Kidney (tissue), 13 donors: ENCODE measurements at regions not wholly inside any gene's neighbourhood (a gene's known extent, or its start where the extent isn't known, plus 50 kb on each side); places are given as distances from the start of the nearest gene placed in this dataset.

Experiments
- DNase-seq, 5 donors: peaks; one replicate each; pipeline ENCODE4 v3.0.0-alpha.2; 2013 to 2020
- FAIRE-seq: peaks from 2 replicates; lab custom pipeline; 2012; peaks lifted over from hg19 to GRCh38; lab: Jason Lieb, UNC
- H3K27ac ChIP-seq, 2 donors: one replicate each; pipeline ENCODE4 v1.7.0; 2013; ENCODE audit warnings: low read depth in 2 of 2, low read length in 2 of 2, inconsistent platforms in 1 of 2
- H3K27me3 ChIP-seq: one replicate; pipeline ENCODE4 v1.7.1; 2013; ENCODE audit warnings: low read length, inconsistent platforms; ENCODE audit not compliant: control insufficient read depth, insufficient read depth
- H3K36me3 ChIP-seq, 3 donors: one replicate each; pipeline versions ENCODE4 v1.7.0 to v1.7.1; 2013; ENCODE audit warnings: low read length in 3 of 3, control low read depth in 1 of 3, inconsistent platforms in 1 of 3; ENCODE audit not compliant: insufficient read depth in 3 of 3, control insufficient read depth in 2 of 3
- H3K4me1 ChIP-seq, 3 donors: one replicate each; pipeline versions ENCODE4 v1.7.0 to v1.7.1; 2013; ENCODE audit warnings: low read length in 3 of 3, inconsistent platforms in 1 of 3, low read depth in 1 of 3; ENCODE audit not compliant: control insufficient read depth in 2 of 3, insufficient read depth in 2 of 3
- H3K4me3 ChIP-seq, 3 donors: one replicate each; pipeline versions ENCODE4 v1.7.0 to v1.8.1; 2013; ENCODE audit warnings: low read length in 3 of 3, control low read depth in 1 of 3, inconsistent platforms in 1 of 3
- H3K9ac ChIP-seq, 3 donors: one replicate each; pipeline versions ENCODE4 v1.7.0 to v1.7.1; 2013; ENCODE audit warnings: low read length in 3 of 3, control low read depth in 1 of 3, inconsistent platforms in 1 of 3
- H3K9me3 ChIP-seq, 3 donors: one replicate each; pipeline versions ENCODE4 v1.7.0 to v1.7.1; 2013; ENCODE audit warnings: low read length in 3 of 3, control low read depth in 1 of 3, inconsistent platforms in 1 of 3; ENCODE audit not compliant: control insufficient read depth in 2 of 3, insufficient read depth in 1 of 3
- CTCF ChIP-seq: IDR thresholded peaks from 3 replicates; pipeline ENCODE4 v1.5.1; 2012; ENCODE audit warnings: mild to moderate bottlenecking, moderate library complexity, borderline replicate concordance; ENCODE audit not compliant: insufficient read depth; ENCODE audit errors: extremely low read depth
- intact Hi-C: fragments of 100-400 bp; cut with DNase I; formaldehyde crosslinking; loops from one replicate; pipeline ENCODE4 v1.11.1; 2022
- donor health status: control.
- donor health status: control.
- donor health status: control.
- donor health status: control.
- donor health status: control.
- donor health status: DM: yes; HTN: yes; CAD: no.
- donor health status: Normal renal cell carcinoma (clear cell type).

DNA sequence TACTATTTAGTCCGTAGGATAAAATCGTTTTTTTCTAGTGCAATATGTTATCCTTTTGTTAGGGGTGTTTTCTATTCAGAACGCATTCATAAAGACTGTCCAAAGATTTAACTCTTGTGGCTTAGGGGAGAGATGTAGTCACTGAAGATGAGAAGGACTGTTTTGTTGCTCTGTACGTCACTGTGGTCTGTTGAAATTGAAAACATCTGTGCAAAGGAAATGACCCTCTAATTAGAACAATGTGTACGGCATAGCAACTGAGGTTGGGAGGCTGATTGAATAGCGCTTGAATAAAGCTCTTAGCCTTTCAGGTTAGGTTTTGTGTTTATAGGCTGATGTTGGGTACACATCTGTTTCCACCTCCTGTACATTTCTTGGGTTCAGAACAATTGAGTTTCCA lies 453.4 kb upstream of the AKR1E2 start:
- Histone ChIP-seq H3K9ac (no peak overlapping the region), H3K27ac (no peak overlapping the region), H3K9me3 (no peaks in the 10 kb centered on the region), H3K36me3 (no peaks in the 10 kb centered on the region), H3K4me1 (no peaks in the 10 kb centered on the region), H3K4me3 (no peak overlapping the region), H3K27me3 (no peaks in the 10 kb centered on the region)
- intact Hi-C loops, result no loop called here
- no peak for FAIRE-seq
- no peak for TF ChIP-seq CTCF
- DNase-seq, result peak in 2 of 5 donors; percentile 69 to 86

DNA sequence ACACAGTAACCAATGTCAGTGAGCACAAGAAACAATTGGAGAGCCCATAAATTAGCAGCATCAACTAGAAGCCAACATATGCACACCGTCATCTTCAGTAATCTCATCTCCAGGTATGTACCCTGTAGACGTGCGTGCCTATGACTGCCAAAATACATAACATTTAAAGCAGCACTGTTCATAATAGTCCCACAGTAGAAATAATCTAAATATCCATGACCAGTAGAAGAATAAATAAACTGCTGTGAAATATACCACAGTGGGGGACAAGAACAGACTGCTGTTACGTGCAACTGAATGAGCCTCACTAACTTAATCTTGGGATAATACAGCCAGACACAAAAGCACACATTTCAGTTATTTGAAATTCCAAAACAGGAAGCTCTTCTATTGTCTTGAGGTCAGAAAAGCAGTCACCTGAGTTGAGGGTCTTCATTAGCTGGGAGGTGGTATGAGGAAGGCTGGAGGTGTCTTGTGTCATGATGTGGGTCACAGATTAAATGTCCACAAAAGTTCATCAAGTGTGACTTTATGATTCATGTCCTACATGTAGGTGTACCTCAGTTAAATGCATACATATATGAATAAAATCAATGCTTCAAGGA lies 454.2 kb upstream of the AKR1E2 start:
- H3K27me3 ChIP-seq, result no peaks in the 10 kb centered on the region
- no peak overlapping the region for H3K9ac ChIP-seq
- H3K27ac ChIP-seq, result no peak overlapping the region
- FAIRE-seq (no peak), DNase-seq (no peak)
- TF ChIP-seq CTCF, result no peak
- H3K9me3 ChIP-seq, result no peaks in the 10 kb centered on the region
- intact Hi-C loops, result no loop called here
- H3K4me1 ChIP-seq, result no peaks in the 10 kb centered on the region
- H3K36me3 ChIP-seq, result no peaks in the 10 kb centered on the region
- H3K4me3 ChIP-seq, result no peak overlapping the region

DNA sequence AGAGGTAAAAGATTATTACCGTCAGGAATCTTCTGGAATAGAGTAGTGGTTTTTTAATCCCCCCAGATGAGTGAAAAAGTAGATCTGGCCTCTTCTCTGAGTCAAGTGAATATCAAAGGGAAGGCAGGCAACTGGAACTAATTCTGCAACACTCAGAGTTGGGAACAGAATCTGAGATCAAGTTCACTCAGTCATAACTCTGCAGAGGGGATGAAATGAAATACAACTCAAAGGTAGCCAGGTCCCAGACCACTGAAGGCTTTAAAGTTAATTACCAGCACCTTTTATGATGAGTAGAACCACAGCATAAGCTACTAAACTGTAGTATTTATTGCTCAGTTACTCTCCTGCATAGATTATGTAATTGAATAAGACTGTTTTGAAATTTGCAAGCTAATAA lies 455.6 kb upstream of the AKR1E2 start:
- TF ChIP-seq CTCF, result no peak
- Histone ChIP-seq H3K4me1 (no peaks in the 10 kb centered on the region), H3K9ac (no peak overlapping the region), H3K27ac (no peak overlapping the region), H3K4me3 (no peak overlapping the region), H3K27me3 (no peaks in the 10 kb centered on the region), H3K9me3 (no peaks in the 10 kb centered on the region), H3K36me3 (no peaks in the 10 kb centered on the region)
- DNase-seq (peak in 3 of 5 donors; percentile 31 to 83 (median 79)), FAIRE-seq (no peak)
- intact Hi-C loops, result no loop called here

DNA sequence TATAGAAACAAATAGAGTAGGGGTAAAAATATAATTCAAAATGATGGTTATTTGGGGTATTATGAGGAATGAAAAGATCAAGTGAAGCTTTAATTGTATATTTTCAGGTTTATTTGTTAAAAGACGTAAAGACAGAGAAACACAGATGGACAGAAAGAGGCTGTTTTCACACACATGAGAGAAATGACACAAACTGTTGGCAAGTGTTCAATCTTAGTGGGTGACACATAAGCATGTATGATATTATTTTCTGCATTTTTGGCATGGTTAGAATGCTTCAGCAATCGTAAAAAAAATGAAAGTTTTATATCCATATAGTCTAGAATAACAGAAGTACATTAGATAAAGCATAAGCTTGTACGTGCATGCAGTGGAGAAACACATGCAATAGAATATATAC lies 464.4 kb upstream of the AKR1E2 start:
- DNase-seq (no peak), FAIRE-seq (no peak)
- Histone ChIP-seq H3K4me1 (no peaks in the 10 kb centered on the region), H3K9me3 (no peaks in the 10 kb centered on the region), H3K36me3 (no peaks in the 10 kb centered on the region), H3K27ac (no peak overlapping the region), H3K4me3 (no peak overlapping the region), H3K27me3 (no peaks in the 10 kb centered on the region), H3K9ac (no peak overlapping the region)
- TF ChIP-seq CTCF, result no peak
- intact Hi-C loops, result no loop called here
